ENCODE measurements at regions not wholly inside any gene's neighbourhood (a gene's known extent, or its start where the extent isn't known, plus 50 kb on each side); places are given as distances from the start of the nearest gene placed in this dataset.
"Not testable (repeated sequence)": the region's sequence is repeated elsewhere in the genome, so short reads cannot be mapped to it uniquely, and the experiment has no call there.

GRCh38 chr22:22720201-22720723 lies 75.8 kb downstream of the GGTLC2 start:
- no peak for DNase-seq (ENCODE audit: low read depth)
- no peak overlapping the region for H3K4me3 ChIP-seq (ENCODE audit: low read depth, low read length)
- peak; percentile 50 for TF ChIP-seq CTCF (conservative IDR thresholded peaks at IDR 0.05; ENCODE audit: low read depth, low read length)

GRCh38 chr22:22720724-22721261 lies 76.4 kb downstream of the GGTLC2 start:
- no peak for DNase-seq (ENCODE audit: low read depth)
- no peak overlapping the region for H3K4me3 ChIP-seq (ENCODE audit: low read depth, low read length)
- TF ChIP-seq CTCF (conservative IDR thresholded peaks at IDR 0.05; ENCODE audit: low read depth, low read length), result no peak

GRCh38 chr22:22721681-22722354 lies 77.4 kb downstream of the GGTLC2 start:
- no peak for TF ChIP-seq CTCF (conservative IDR thresholded peaks at IDR 0.05; ENCODE audit: low read depth, low read length)
- no peak overlapping the region for H3K4me3 ChIP-seq (ENCODE audit: low read depth, low read length)

GRCh38 chr22:22728382-22728781 lies 84.0 kb downstream of the GGTLC2 start:
- no peak for DNase-seq (ENCODE audit: low read depth)
- no peak for TF ChIP-seq CTCF (conservative IDR thresholded peaks at IDR 0.05; ENCODE audit: low read depth, low read length)
- no peak overlapping the region for H3K4me3 ChIP-seq (ENCODE audit: low read depth, low read length)

More at GRCh38 chr22:22721681-22722354, 77.4 kb downstream of the GGTLC2 start:
- peak; percentile 38 for DNase-seq (ENCODE audit: low read depth)

GRCh38 chr22:22730655-22731373 lies 86.4 kb downstream of the GGTLC2 start:
- no peak for TF ChIP-seq CTCF (conservative IDR thresholded peaks at IDR 0.05; ENCODE audit: low read depth, low read length)
- no peak for DNase-seq (ENCODE audit: low read depth)
- H3K4me3 ChIP-seq (ENCODE audit: low read depth, low read length), result no peak overlapping the region

- no peak overlapping the region for H3K4me3 ChIP-seq (ENCODE audit: low read depth, low read length)
- no peak for TF ChIP-seq CTCF (conservative IDR thresholded peaks at IDR 0.05; ENCODE audit: low read depth, low read length)
- DNase-seq (ENCODE audit: low read depth), result no peak
Measured at GRCh38 chr22:22731374-22731676, 86.9 kb downstream of the GGTLC2 start.

GRCh38 chr22:22733006-22733405 lies 88.6 kb downstream of the GGTLC2 start:
- H3K4me3 ChIP-seq (ENCODE audit: low read depth, low read length); DNase-seq (ENCODE audit: low read depth): not testable (repeated sequence)
